GM23248 (cell line): ENCODE measurements at regions not wholly inside any gene's neighbourhood (a gene's known extent, or its start where the extent isn't known, plus 50 kb on each side); places are given as distances from the start of the nearest gene placed in this dataset.

Experiments
- EZH2 ChIP-seq: fragments of 200-600 bp; sonication (generic); IDR thresholded peaks from 2 replicates; pipeline ENCODE4 v1.6.1; 2018; ENCODE audit warnings: antibody characterized with exemption, mild to moderate bottlenecking; ENCODE audit not compliant: insufficient read depth, poor library complexity, severe bottlenecking
- EZH2phosphoT487 ChIP-seq: fragments of 200-600 bp; sonication (generic); IDR thresholded peaks from 2 replicates; pipeline ENCODE4 v1.6.1; 2018; ENCODE audit warnings: antibody characterized with exemption, moderate library complexity, mild to moderate bottlenecking, low read depth; ENCODE audit not compliant: insufficient read depth

- no peak for TF ChIP-seq EZH2
- TF ChIP-seq EZH2phosphoT487 = no peak
Observed at GRCh38 chr16:73945631-73946030, 351.0 kb upstream of the PSMD7 start.
